ENCODE measurements at regions not wholly inside any gene's neighbourhood (a gene's known extent, or its start where the extent isn't known, plus 50 kb on each side); places are given as distances from the start of the nearest gene placed in this dataset.

DNA sequence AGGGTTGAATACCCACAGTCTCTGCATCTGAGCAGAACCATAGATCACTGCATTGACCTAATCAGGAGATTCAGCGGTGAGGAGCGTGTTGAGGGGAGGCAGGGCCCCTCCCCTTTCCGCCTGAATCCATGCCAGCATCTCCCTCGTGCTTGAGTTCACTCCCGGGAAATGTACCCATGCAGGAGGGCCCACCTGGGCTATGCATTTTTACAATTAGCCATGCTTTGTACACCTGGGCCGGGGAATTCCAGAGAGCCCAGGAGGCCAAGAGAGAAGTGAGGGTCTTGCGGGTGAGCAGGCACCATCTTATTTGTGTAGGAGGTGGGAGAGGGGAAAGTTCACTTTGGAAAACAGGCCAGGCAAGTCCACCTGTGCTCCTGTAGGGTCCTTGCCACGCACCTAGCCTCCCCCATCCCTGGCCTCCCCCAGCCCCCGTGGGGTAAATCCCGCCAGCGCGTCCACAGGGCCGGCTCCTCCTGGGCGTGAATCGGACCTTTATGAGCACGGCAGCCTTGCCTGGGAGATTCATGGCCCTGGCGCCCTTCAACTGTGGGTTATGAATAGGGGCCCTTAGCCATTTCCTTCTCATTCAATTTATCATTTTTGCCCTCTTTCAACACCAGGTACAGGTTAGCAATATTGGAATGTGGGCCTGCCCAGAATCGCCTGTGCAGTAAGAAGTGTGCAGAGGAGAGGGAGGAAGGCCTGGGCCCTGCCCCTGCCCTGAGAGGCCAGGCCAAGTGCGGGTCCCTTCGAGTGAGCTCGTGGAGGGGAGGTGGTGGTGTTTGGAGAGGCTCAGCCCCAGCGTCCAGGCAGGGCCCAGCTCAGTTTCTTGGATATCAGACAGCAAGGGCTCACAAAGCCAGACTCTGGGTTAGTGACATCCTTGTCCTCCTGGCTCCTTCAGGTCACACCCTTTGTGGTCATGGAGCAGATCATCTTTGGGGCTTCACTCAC lies 84.4 kb upstream of the ACTRT2 start:
- DNase-seq: no peak

DNA sequence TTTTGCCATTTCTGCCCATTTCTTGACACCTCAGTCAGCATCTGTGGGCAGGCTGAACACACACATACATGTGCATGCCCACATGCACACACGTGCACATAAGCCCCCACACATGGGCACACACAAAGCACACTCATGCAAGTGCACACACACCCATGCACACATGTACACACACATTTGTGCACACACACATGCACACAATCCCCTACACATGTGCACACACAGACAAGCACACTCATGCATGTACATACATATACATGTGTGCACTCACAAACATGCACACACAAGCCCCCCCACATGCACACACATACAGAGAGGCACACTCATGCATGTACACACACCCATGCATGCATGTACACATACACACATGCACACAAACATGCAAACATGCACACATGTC lies 83.5 kb upstream of the ACTRT2 start:
- no peak for DNase-seq

DNA sequence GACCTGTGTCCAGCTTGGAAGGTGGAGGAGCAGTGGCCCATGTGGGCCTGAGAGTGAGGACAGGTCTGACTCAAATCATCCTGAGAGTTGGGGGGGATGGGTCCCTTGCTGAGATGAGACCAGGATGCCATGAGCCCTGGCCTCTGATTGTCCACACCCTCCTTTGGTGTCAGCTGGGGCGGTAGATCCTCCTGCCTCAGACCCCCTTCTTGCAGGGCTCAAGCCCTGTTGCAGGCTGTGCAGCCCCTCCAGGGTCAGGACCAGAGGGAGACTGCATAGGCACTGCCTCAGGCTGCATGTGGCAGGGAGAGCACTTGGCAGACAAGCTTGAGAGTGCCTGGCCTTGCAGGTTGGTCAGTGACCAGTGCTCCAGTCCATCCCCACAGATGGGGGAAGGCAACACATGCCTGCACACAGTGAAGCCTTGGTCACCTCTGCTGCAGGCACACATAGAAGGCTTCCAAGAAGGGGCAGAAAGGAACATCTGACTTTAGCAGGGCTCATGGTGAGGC lies 82.2 kb upstream of the ACTRT2 start:
- no peak for DNase-seq

DNA sequence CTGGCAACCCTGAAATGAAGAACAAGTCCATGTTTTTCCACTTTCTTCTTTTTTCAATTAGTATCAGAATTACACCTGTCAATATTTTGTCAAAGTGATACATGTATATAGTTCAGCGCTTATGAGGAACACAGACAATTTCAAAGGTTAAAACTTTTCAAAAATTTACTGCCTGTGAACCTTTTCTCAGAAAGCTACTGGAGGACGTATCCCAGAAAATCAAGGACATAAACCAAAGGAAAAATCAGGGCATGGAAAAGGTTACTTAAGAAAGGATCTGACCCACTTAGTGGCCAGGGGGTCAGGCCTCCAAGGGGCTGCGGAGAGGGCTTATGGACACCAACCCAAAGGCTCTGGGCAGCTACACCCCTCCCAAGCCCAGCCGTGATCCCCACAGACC lies 81.1 kb upstream of the ACTRT2 start:
- no peak for DNase-seq

DNA sequence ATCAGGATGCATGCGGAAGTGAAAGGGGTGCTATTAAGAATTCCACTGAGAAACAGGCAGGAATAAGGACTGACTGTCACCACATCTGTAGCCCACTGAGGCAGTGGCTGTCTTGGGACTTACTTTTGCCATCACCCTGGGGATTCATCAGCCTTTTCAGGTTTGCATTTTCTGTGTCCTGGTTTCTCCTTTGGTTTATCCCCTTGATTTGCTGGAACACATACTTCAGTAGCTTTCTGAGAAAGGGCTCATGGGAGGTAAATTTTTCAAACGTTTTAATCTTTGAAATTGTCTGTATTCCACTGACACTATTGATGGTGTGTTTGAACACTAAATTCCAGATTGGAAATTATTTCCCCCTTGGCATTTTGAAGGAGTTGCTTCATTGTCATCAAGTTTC lies 80.2 kb upstream of the ACTRT2 start:
- DNase-seq: no peak

DNA sequence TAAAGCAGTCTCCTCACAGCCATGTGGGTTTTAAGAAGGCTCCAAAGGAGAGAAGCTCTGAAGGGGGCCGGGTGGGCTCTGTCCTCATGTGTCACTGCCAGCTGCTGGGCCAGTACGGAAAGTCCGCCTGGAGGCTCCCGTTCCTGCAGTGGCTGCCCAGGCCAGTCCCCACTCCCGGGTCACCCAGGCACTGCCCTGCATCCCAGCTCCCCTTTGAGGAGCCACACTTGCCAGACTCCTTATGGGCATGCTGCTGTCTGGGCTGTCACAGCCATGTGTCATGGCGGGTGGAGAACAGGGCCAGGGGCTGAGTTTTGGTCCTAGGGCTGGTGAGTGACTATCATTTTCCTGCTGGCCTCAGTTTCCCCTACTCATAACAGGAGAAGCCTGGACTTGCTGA lies 79.4 kb upstream of the ACTRT2 start:
- no peak for DNase-seq

DNA sequence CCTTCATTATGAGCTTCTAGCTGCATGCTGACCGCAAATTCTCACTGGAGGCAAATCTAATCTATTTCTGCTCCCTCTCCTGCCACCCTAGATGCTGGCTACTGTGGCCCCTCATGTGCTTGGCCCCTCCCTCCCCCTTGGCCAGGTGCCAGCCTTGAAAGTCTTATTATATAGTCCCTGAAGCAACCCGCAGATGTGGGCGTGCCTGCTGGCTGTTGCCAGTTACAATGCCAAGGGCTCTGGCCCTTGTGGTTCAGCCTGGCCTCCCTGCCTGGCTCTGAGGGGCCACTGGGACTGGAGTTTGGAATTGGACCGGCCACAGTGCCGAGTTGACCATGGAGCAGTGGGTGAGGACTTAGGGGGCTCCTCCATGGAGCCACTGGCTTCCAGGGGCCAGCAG lies 78.9 kb upstream of the ACTRT2 start:
- no peak for DNase-seq

DNA sequence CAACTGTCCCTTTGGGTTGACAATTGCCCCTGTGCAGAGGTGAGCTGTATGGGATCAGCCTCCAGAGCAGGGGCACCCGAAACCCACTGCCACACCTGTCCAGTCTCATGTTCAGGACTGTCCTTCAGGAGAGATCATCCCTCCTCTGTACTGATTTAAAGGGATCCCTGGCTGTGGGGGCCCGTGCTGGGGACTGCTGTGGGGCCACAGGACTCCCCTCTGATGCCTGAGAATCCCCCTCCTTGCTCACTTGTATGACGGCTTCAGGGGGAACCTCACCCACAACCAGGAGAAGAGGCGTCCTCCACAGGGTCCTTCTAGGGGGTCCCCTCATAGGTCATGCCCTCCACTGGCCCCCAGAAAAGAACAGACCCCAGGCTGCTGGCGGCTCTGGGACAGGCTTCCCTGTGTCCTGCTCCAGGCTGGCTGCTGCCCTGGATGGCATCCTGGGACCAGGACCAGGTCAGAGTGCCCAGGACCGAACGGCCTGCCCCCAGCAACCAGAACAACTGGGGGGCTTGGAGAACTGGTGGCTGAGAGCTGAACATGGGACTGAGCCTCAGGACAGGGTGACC lies 77.5 kb upstream of the ACTRT2 start:
- no peak for DNase-seq

DNA sequence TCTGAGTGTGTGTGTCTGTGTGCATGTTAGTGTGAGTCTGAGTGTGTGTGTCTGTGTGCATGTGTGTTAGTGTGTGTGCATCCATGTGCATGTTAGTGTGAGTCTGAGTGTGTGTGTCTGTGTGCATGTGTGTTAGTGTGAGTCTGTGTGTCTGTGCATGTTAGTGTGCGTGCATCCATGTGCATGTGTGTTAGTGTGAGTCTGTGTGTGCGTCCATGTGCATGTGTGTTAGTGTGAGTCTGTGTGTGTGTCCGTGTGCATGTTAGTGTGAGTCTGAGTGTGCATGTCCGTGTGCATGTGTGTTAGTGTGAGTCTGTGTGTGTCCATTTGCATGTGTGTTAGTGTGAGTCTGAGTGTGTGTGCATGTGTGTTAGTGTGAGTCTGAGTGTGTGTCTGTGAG lies 76.6 kb upstream of the ACTRT2 start:
- no peak for DNase-seq

DNA sequence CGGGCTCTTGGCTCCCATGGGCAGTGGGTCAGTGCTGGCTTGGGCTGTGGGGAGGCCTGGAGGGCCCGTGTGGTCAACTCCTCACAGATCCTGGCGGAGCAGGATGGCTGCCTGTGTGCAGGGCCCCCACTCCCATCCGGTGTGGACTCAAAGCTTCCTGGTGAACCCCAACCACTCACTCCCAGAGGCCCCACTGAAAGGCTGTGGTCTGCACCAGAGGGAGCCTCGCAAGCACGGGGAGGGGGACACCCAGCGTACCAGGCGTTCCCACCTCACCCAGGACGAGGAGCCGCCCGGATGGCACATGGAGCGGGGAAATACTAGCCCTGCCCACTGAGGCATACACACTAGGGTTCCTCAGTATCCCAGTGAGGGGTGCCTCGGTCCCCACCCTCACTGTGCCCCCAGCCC lies 75.4 kb upstream of the ACTRT2 start:
- DNase-seq: no peak

DNA sequence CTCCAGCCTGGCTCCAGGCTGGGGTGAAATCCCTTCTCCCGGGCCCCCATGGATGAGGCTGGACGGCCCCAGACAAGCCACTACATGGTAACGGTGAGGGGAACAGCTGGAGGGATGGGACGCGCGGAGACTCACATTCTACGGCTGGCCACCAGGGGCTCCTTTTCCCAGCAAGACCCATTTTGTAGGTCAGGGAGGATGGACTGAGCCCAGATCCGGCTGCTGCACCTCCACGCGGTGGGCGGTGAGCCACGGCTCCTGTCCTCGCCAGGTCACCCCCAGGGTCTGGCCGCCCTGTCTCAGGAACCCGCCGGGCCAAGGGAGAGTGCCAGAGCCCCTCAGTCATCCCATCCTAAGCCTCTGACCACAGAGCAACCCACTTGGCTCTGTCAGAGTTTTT lies 75.0 kb upstream of the ACTRT2 start:
- DNase-seq: no peak

DNA sequence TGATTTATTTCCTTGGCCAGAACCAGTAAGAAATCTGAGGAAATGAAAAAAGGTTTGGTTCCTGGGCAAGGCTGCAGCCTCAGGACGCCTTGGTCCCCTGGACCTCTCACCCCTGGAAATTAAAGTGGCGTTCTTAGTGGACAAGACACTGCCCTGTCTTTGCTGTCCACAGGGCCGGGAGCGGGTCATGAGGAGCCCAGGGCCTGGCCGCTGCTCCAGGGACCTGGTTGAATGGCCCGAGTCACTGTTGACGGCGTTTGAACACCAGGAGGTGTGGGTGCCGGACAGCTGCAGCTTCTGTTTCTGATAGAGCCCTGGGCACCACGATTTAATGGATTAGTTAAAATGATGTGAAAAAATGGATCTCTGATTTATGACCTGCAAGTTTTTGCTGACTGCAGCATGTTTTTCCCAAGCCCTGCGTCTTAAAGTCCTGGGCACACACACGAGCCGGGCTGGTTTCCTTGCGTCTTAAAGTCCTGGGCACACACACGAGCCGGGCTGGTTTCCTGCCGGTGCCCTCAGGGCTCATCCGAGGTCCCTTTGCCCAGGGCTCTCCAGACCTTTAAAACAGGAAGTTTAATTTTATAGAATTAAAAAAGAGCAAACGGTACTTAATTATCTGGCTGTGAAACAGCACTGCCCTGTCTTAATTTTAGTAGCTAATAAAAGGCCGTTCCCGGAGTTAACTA lies 74.1 kb upstream of the ACTRT2 start:
- no peak for DNase-seq

DNA sequence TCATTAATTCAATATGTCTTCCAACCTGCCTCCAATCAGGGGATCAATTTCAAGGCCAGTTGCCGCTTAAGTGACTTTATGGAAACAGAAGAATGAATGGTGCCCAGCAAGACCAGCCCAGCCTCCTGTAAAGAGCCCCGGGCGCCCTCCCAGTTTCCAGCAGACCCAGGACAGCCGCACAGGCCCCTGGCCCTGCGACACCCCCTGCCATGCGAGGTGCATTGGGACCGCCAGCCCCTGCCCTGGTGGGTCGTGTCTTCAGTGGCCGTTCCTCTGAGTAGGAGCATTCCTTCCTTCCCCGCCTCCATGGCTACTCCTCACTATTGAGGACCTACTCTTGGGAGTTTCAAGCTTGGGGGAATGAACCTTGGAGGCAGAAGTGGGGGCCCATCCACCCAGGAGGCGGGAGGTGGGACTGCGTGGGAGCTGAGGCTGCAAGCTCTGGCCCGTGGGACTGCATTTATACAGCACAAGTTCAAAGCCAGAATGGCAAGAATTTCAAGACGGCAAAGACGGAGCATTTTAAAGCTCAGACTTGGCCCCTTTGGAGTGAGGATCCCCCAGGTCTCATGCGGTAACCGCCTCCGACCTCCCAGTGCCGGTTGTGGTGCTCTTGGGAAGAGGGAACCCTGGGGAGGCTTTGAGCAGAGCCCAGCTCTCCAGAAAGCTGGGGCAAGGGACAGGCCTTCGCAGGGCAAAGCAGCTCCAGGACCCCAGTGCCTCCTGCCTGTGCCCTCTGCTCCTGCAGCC lies 73.1 kb upstream of the ACTRT2 start:
- DNase-seq: no peak

DNA sequence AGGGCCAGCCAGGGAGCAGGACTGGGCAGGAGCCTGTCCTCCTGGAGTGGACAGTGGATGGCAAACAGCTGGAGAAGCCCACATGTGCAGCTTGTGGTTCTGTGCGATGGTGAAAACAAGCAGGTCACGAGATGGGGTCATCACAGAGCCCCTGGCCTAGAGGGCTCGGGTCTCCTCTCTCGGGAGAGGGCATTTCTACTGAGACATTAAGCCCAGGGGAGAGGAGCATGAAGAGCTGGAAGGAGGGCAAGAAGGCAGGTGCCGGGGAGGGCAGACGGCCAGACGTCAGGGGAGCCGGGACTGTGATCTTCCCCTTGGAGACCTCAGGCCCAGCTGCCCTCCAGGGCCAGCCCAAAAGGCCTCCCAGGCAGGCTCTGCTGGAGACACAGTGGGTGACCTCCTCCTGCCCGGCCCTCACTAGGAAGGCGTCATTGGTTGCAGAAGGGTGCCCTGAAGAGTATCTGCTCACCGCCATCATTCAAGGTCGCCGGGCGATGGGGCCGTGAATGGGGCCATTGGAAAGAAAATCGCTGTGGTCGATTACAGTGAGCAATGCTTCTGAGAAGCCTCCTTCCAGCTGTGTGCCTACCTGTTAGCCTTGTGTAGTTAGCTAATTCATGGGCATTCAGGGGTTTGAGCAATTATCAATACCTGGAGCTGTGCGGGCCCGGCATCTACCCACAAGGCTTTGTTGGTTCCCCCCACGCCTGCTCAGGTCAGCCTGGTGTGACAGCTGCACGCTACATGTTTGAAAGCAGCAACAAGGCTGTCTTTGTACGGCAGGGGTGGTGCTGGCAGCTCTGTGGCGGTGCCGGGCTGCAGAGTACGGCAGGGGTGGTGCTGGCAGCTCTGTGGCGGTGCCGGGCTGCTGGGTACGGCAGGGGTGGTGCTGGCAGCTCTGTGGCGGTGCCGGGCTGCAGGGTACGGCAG lies 72.3 kb upstream of the ACTRT2 start:
- no peak for DNase-seq

DNA sequence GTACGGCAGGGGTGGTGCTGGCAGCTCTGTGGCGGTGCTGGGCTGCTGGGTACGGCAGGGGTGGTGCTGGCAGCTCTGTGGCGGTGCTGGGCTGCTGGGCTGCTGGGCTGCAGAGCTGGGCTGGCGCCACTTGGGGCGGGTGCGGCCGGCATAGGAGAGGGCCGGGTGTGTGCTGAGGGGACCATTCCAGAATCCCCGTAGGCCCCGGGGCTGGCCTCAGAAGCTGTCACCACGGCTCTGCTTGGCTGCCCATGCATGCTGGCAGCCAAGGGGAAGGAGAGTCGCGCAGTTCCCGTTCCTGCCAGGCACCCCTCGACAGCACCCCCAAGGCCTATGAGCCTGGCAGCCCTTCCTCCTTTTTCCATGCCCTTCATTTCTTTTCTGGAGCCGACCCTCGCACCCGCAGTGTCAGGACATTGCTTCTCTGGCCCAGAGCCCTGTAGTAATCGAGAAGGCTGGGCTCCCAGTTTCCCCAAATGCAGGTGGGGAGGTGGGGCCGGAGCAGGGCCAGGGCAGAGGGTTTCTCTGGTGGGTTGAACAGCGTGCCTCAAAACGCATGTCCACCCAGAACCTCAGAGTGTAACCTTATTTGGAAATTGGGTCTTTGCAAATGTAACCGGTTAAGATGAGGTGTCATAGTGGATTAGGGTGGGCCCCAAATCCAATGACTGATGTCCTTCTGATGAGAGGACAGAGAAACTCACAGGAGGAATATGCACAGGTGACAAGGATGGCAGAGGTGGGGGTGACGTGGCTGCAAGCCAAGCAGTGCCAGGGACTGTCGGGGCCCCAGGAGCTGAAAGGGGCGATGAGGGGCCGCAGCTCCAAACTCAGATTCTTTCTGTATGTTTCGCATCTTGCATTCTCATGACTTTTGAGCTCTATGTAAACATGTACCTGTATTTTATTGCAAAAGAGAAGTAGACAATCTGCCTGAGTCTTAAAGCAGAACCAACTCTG lies 71.0 kb upstream of the ACTRT2 start:
- DNase-seq: no peak

DNA sequence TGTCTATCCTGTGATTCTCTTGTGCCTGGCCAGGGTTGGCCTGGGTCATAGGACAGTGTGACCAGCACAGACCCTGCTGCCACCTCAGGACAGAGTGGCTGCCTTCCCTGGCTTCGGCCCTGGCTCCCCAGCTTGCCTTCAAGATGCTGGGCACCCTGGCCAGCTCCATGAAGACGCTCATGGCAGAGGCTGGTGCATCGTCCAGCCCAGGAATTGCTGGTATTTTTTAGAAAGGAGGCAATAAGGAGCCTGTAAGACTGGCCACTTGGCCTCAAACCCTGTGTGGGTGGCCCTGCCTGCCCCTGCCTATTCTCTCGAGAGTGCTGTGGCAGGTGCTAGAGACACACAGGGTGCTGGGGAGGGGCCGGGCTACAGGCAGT lies 70.4 kb upstream of the ACTRT2 start:
- DNase-seq: no peak

DNA sequence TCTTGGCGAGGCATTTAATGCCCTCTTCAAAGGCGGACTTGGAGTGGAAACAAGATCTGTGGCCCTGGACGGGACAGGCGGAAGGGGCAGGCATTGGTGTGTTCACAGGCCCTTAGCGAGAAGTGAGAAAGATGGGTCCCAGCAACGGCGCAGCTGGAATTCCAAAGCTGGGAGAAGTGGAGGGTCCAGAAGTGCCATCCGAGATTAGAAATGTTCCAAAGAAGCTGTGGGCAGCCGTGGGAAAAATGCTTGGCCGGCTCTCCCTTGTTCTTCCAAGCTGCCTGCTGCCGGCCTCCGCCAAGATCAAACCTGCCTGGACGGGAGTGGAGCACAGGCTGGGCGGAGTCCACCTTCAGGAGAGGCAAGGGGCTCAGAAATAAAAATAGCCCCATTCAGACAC lies 69.4 kb upstream of the ACTRT2 start:
- peak; percentile 8 for DNase-seq

DNA sequence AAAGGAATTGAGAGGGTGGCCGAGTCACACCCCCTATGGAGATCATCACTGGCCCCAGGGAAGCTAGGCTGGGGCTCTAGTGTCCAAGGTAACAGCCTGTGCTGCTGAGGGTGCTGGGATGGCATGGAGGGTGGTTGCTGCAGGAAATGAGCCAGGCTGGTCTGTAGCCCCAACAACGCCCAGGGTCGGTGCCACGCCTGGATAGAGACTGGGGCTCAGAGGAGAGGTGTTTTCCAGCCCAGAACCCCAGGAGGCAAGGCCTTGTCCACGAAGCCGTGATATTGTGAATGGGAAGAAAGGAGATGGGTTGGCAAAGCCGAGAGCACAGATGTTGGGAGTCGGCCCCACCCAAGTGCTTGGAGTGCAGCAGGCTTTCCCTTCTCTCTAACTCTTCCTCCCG lies 68.9 kb upstream of the ACTRT2 start:
- peak; percentile 10 for DNase-seq

DNA sequence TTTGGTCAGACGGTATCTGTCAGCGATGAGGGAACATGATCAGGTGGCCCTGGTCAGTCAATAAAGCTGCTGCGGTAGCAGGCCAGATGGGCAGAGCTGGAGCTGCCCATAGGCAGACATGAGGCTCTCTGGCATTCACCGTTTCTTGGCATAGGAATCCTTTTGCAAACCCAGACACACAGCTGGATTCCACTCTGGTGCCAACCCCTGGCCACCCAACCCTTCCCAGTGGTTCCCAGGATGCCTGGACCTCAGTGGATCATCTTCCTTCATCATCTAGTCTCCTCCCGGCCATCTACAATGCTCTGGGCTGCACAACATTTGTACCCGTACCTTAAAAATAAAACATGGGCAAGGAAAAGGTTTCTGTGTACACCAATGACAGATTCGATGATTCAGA lies 68.3 kb upstream of the ACTRT2 start:
- peak; percentile 12 for DNase-seq

DNA sequence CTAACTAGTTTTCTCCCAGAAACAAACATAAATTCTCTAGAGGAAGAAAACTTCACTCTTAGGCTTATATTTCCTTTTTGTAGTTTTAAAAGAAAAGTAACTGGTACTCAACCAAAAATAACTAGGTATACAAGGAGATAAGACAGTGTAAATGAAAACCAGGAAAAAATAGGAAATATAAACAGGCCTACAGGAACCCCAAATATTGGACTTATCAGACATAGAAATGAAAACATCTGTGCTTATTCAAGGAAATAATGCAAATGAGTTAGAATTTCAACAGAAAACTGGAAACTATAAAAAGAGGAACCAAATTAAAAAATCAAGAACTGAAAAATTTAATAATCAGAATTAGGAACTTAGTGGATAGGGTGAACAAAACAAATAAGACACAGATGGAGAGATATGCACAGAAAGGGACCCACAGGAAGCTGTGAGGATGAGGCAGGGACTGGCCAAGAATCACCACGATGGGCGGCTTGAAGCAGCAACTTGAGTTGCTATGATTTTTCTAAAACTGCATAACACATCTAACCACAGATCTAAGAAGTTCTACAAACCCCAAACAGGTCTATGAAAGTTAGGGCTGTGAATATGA lies 67.5 kb upstream of the ACTRT2 start:
- no peak for DNase-seq
